ENCODE measurements at regions not wholly inside any gene's neighbourhood (a gene's known extent, or its start where the extent isn't known, plus 50 kb on each side); places are given as distances from the start of the nearest gene placed in this dataset.

DNA sequence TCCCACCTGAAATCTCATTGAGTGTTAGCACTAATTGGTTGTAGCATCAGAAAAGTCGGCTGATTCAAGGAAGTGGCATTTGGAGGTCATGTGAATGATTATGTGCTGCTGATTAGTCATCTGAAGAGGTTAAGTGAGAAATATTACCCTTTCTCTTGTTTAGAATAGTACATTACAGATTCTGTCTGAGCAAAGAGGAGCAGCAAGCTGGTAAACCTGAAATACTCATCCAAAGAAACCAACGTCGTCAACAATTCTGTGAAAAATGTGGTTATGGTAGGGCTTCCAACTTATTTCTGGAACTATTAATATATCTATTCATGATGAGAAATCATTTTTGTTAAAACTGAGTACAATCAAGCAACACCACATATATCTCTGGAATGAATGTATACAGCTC is 1024.9 kb downstream of the TUSC7 start:
- DNase-seq (ENCODE audit: low spot score) = no peak
- TF ChIP-seq, protein P1, sequence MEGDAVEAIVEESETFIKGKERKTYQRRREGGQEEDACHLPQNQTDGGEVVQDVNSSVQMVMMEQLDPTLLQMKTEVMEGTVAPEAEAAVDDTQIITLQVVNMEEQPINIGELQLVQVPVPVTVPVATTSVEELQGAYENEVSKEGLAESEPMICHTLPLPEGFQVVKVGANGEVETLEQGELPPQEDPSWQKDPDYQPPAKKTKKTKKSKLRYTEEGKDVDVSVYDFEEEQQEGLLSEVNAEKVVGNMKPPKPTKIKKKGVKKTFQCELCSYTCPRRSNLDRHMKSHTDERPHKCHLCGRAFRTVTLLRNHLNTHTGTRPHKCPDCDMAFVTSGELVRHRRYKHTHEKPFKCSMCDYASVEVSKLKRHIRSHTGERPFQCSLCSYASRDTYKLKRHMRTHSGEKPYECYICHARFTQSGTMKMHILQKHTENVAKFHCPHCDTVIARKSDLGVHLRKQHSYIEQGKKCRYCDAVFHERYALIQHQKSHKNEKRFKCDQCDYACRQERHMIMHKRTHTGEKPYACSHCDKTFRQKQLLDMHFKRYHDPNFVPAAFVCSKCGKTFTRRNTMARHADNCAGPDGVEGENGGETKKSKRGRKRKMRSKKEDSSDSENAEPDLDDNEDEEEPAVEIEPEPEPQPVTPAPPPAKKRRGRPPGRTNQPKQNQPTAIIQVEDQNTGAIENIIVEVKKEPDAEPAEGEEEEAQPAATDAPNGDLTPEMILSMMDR (IDR thresholded peaks at IDR 0.05; ENCODE audit: extremely low read depth, missing control alignments) = no peak

- TF ChIP-seq, protein P1 (IDR thresholded peaks at IDR 0.05; ENCODE audit: extremely low read depth, missing control alignments) = no peak
- DNase-seq (ENCODE audit: low spot score) = no peak
Observed at GRCh38 chr3:117735481-117736101, 1026.0 kb downstream of the TUSC7 start.

- TF ChIP-seq, protein P1 (IDR thresholded peaks at IDR 0.05; ENCODE audit: extremely low read depth, missing control alignments) = no peak
- no peak for DNase-seq (ENCODE audit: low spot score)
Observed at GRCh38 chr3:117736846-117737245, 1027.3 kb downstream of the TUSC7 start.

- TF ChIP-seq, protein P1 (IDR thresholded peaks at IDR 0.05; ENCODE audit: extremely low read depth, missing control alignments) = no peak
Observed at GRCh38 chr3:117743993-117744392, 1034.4 kb downstream of the TUSC7 start.

GRCh38 chr3:117744935-117745334 is 1035.4 kb downstream of the TUSC7 start:
- TF ChIP-seq, protein P1 (IDR thresholded peaks at IDR 0.05; ENCODE audit: extremely low read depth, missing control alignments) = no peak

More at GRCh38 chr3:117743993-117744392, 1034.4 kb downstream of the TUSC7 start:
- no peak for DNase-seq (ENCODE audit: low spot score)

DNA sequence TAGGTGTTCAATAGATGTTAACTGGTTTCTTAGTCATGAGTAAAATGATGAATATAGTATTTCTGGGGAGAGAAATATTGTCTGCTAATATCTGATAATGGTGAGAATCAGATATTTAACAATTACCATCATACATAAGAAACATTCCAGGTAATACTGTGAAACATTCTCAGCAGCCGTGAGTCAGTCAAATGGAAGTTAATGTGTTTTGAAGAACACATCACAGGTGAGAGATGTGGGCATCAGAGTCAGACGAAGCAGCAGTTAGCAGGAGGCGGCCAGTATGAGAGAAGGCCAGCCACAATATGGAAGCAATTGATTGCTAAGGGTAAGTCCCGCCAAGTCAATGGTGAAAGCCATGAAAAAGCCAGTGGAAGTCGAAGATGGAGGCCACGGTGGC is 1035.9 kb downstream of the TUSC7 start:
- DNase-seq (ENCODE audit: low spot score) = no peak
- TF ChIP-seq, protein P1 (IDR thresholded peaks at IDR 0.05; ENCODE audit: extremely low read depth, missing control alignments) = no peak

More at GRCh38 chr3:117744935-117745334, 1035.4 kb downstream of the TUSC7 start:
- DNase-seq (ENCODE audit: low spot score) = no peak

GRCh38 chr3:117746066-117746465 is 1036.5 kb downstream of the TUSC7 start:
- DNase-seq (ENCODE audit: low spot score) = no peak
- TF ChIP-seq, protein P1 (IDR thresholded peaks at IDR 0.05; ENCODE audit: extremely low read depth, missing control alignments) = no peak

Data from GM20000 (cell line).